ENCODE measurements at regions not wholly inside any gene's neighbourhood (a gene's known extent, or its start where the extent isn't known, plus 50 kb on each side); places are given as distances from the start of the nearest gene placed in this dataset.
"Not testable (repeated sequence)": the region's sequence is repeated elsewhere in the genome, so short reads cannot be mapped to it uniquely, and the experiment has no call there.

GRCh38 chr1:157407917-157408525 lies 144.3 kb downstream of the FCRL5 start:
- DNase-seq: no peak

- no peak for DNase-seq
Measured at GRCh38 chr1:157407367-157407766, 144.9 kb downstream of the FCRL5 start.

- no peak for DNase-seq
Measured at GRCh38 chr1:157405662-157406061, 146.7 kb downstream of the FCRL5 start.

- no peak for DNase-seq
Measured at GRCh38 chr1:157404614-157405013, 147.7 kb downstream of the FCRL5 start.

GRCh38 chr1:157404063-157404501 lies 148.2 kb downstream of the FCRL5 start:
- DNase-seq: peak; percentile 80 to 83

- DNase-seq: peak in 1 of 2 experiments; percentile 31
Measured at GRCh38 chr1:157403608-157404007, 148.7 kb downstream of the FCRL5 start.

GRCh38 chr1:157403203-157403602 lies 149.1 kb downstream of the FCRL5 start:
- DNase-seq: peak; percentile 74 to 77

- no peak for DNase-seq
Measured at GRCh38 chr1:157400766-157401165, 151.5 kb downstream of the FCRL5 start.

GRCh38 chr1:157399984-157400382 lies 152.3 kb downstream of the FCRL5 start:
- DNase-seq: peak in 1 of 2 experiments; percentile 2

- DNase-seq: no peak
Measured at GRCh38 chr1:157399343-157399983, 152.9 kb downstream of the FCRL5 start.

- no peak for DNase-seq
Measured at GRCh38 chr1:157390651-157391050, 161.7 kb downstream of the FCRL5 start.

GRCh38 chr1:157388057-157388456 lies 164.3 kb downstream of the FCRL5 start:
- no peak for DNase-seq

GRCh38 chr1:157384258-157384657 lies 168.1 kb downstream of the FCRL5 start:
- DNase-seq: no peak

- no peak for DNase-seq
Measured at GRCh38 chr1:157382351-157382750, 170.0 kb downstream of the FCRL5 start.

- no peak for DNase-seq
Measured at GRCh38 chr1:157380523-157380922, 171.8 kb downstream of the FCRL5 start.

- DNase-seq: peak; percentile 29 to 47
Measured at GRCh38 chr1:157377280-157377713, 175.0 kb downstream of the FCRL5 start.

GRCh38 chr1:157376681-157377080 lies 175.6 kb downstream of the FCRL5 start:
- DNase-seq: no peak

- not testable (repeated sequence) for DNase-seq
Measured at GRCh38 chr1:157372311-157372710, 180.0 kb downstream of the FCRL5 start.

- no peak for DNase-seq
Measured at GRCh38 chr1:157371826-157372225, 180.5 kb downstream of the FCRL5 start.

GRCh38 chr1:157371221-157371620 lies 181.1 kb downstream of the FCRL5 start:
- no peak for DNase-seq

GRCh38 chr1:157370698-157371097 lies 181.6 kb downstream of the FCRL5 start:
- no peak for DNase-seq

GRCh38 chr1:157369808-157370521 lies 182.3 kb downstream of the FCRL5 start:
- peak; percentile 49 to 52 for DNase-seq

GRCh38 chr1:157368941-157369340 lies 183.4 kb downstream of the FCRL5 start:
- DNase-seq: not testable (repeated sequence)

- no peak for DNase-seq
Measured at GRCh38 chr1:157368363-157368762, 184.0 kb downstream of the FCRL5 start.

Data from Kasumi-1 (cell line).